A549 (cell line): ENCODE measurements at regions not wholly inside any gene's neighbourhood (a gene's known extent, or its start where the extent isn't known, plus 50 kb on each side); places are given as distances from the start of the nearest gene placed in this dataset.

Source experiments
- ATAC-seq, 2 experiments: fragments of 200-7000 bp in 1 of 2; fragments of >200 bp in 1 of 2; cut with Nextera tagmentation in 1 of 2; cut with Tn5 transposase in 1 of 2; 3 replicates each; pipeline versions ENCODE4 v1.8.0 to v1.9.1; 2018 to 2020; ENCODE audit warnings: mild to moderate bottlenecking in 1 of 2, moderate library complexity in 1 of 2
- CTCF ChIA-PET: fragments of 300-600 bp; sonication (Branson Sonifier 250); formaldehyde crosslinking; extraction: SDS; loops from one replicate; lab custom pipeline; 2021; ENCODE audit warnings: antibody characterized with exemption, inconsistent platforms; lab: Yijun Ruan, JAX
- POLR2A ChIA-PET: fragments of 350-600 bp; formaldehyde crosslinking; extraction: SDS; loops from one replicate; lab custom pipeline; 2021; ENCODE audit warnings: antibody characterized with exemption, inconsistent platforms; lab: Yijun Ruan, JAX
- DNase-seq, 2 experiments: peaks; one replicate each; pipeline versions ENCODE4 v3.0.0 to v3.0.0-alpha.2; 2011 to 2016; ENCODE audit warnings: low read depth in 1 of 2, low spot score in 1 of 2
- FAIRE-seq: peaks from 2 replicates; lab custom pipeline; 2011; peaks lifted over from hg19 to GRCh38; lab: Jason Lieb, UNC
- H3K27ac ChIP-seq, 2 experiments: fragments of >200 bp; sonication (Bioruptor Twin); formaldehyde crosslinking; 3 replicates each; pipeline ENCODE4 v1.5.1; 2016 to 2017
- H3K4me1 ChIP-seq: fragments of >200 bp; sonication (Bioruptor Twin); formaldehyde crosslinking; 3 replicates; pipeline ENCODE4 v1.6.1; 2016
- H3K4me2 ChIP-seq: fragments of >200 bp; sonication (Bioruptor Twin); formaldehyde crosslinking; 3 replicates; pipeline ENCODE4 v1.6.1; 2016
- H3K4me3 ChIP-seq: fragments of >200 bp; sonication (Bioruptor Twin); formaldehyde crosslinking; 3 replicates; pipeline ENCODE4 v1.5.1; 2016
- H3K9me3 ChIP-seq: fragments of >200 bp; sonication (Bioruptor Twin); formaldehyde crosslinking; 3 replicates; pipeline ENCODE4 v1.6.1; 2016
- BHLHE40 ChIP-seq: IDR thresholded peaks from 2 replicates; pipeline ENCODE4 v1.6.1; 2012; ENCODE audit warnings: low read depth, low read length, inconsistent platforms
- CBX2 ChIP-seq: fragments of 200-600 bp; sonication (generic); IDR thresholded peaks from 2 replicates; pipeline ENCODE4 v1.6.1; 2016; ENCODE audit warnings: low read depth, mild to moderate bottlenecking, borderline replicate concordance
- CBX8 ChIP-seq: fragments of 200-600 bp; sonication (generic); IDR thresholded peaks from 2 replicates; pipeline ENCODE4 v1.6.1; 2016
- EHF ChIP-seq: fragments of 250-450 bp; sonication (Bioruptor Pico); IDR thresholded peaks from 2 replicates; pipeline ENCODE4 v1.5.0; 2020; ENCODE audit warnings: mild to moderate bottlenecking
- ESRRA ChIP-seq: fragments of 150-350 bp; IDR thresholded peaks from 2 replicates; pipeline ENCODE4 v1.6.1; 2014; ENCODE audit warnings: mild to moderate bottlenecking, low read length, borderline replicate concordance
- HDAC2 ChIP-seq: fragments of 200-600 bp; sonication (generic); IDR thresholded peaks from 2 replicates; pipeline ENCODE4 v1.6.1; 2016
- HEYL ChIP-seq: fragments of 250-450 bp; sonication (Bioruptor Pico); IDR thresholded peaks from 2 replicates; pipeline ENCODE4 v1.8.0; 2021; ENCODE audit warnings: mild to moderate bottlenecking, moderate library complexity
- HOXA7 ChIP-seq: fragments of 250-450 bp; sonication (Bioruptor Pico); IDR thresholded peaks from 2 replicates; pipeline ENCODE4 v1.5.0; 2020; ENCODE audit warnings: mild to moderate bottlenecking, moderate library complexity
- HOXB13 ChIP-seq: fragments of 250-450 bp; sonication (Bioruptor Pico); IDR thresholded peaks from 2 replicates; pipeline ENCODE4 v1.5.0; 2020; ENCODE audit warnings: low read depth, mild to moderate bottlenecking, moderate library complexity
- JUN ChIP-seq, 2 experiments: fragments of >200 bp; sonication (Bioruptor Twin); formaldehyde crosslinking; IDR thresholded peaks; 2 replicates in 1 of 2; 3 replicates in 1 of 2; pipeline ENCODE4 v1.6.1; 2016 to 2017
- KDM5A ChIP-seq: fragments of 200-600 bp; sonication (generic); IDR thresholded peaks from 2 replicates; pipeline ENCODE4 v1.6.1; 2016; ENCODE audit warnings: antibody characterized with exemption, mild to moderate bottlenecking
- MAFK ChIP-seq: fragments of 450-650 bp; IDR thresholded peaks from 2 replicates; pipeline ENCODE4 v1.6.1; 2014; ENCODE audit not compliant: partially characterized antibody
- MAZ ChIP-seq: fragments of 150-350 bp; IDR thresholded peaks from 2 replicates; pipeline ENCODE4 v1.6.1; 2014; ENCODE audit warnings: antibody characterized with exemption, low read depth, low read length, borderline replicate concordance
- MYC ChIP-seq: IDR thresholded peaks from 2 replicates; pipeline ENCODE4 v1.6.1; 2012; ENCODE audit warnings: mild to moderate bottlenecking, inconsistent platforms, low read length, improper control_type of control experiment, borderline replicate concordance
- NPAS2 ChIP-seq: fragments of 250-450 bp; sonication (Bioruptor Pico); IDR thresholded peaks from 2 replicates; pipeline ENCODE4 v1.8.0; 2022; ENCODE audit warnings: mild to moderate bottlenecking, moderate library complexity, borderline replicate concordance
- PHF8 ChIP-seq: fragments of 200-600 bp; sonication (generic); IDR thresholded peaks from 2 replicates; pipeline ENCODE4 v1.6.1; 2016; ENCODE audit warnings: low read depth, mild to moderate bottlenecking, antibody characterized with exemption, moderate library complexity, borderline replicate concordance
- POLR2A ChIP-seq: IDR thresholded peaks from 2 replicates; pipeline ENCODE4 v1.6.1; 2012; ENCODE audit warnings: mild to moderate bottlenecking, low read length
- RCOR1 ChIP-seq: fragments of 150-350 bp; IDR thresholded peaks from 2 replicates; pipeline ENCODE4 v1.6.1; 2014; ENCODE audit warnings: antibody characterized with exemption, low read length, low read depth
- RFX5 ChIP-seq: fragments of 450-650 bp; IDR thresholded peaks from 2 replicates; pipeline ENCODE4 v1.7.1; 2014; ENCODE audit warnings: antibody characterized with exemption, mild to moderate bottlenecking, moderate library complexity
- SREBF2 ChIP-seq: fragments of 450-650 bp; IDR thresholded peaks from 2 replicates; pipeline ENCODE4 v1.6.1; 2014; ENCODE audit warnings: mild to moderate bottlenecking, moderate library complexity
- TP53 ChIP-seq: fragments of 250-450 bp; sonication (Bioruptor Pico); IDR thresholded peaks from 2 replicates; pipeline ENCODE4 v1.5.0; 2021; ENCODE audit warnings: mild to moderate bottlenecking, moderate library complexity
- ZC3H11A ChIP-seq: fragments of 450-650 bp; IDR thresholded peaks from 2 replicates; pipeline ENCODE4 v1.6.1; 2014; ENCODE audit warnings: antibody characterized with exemption, mild to moderate bottlenecking
- ZFP36 ChIP-seq: fragments of 450-650 bp; IDR thresholded peaks from 2 replicates; pipeline ENCODE4 v1.6.1; 2014; ENCODE audit warnings: borderline replicate concordance; ENCODE audit not compliant: partially characterized antibody
- ZSCAN20 ChIP-seq: fragments of 250-450 bp; sonication (Bioruptor Pico); IDR thresholded peaks from 2 replicates; pipeline ENCODE4 v1.8.0; 2022; ENCODE audit warnings: mild to moderate bottlenecking, moderate library complexity
- WGBS: methylation state at CpG from one replicate; pipeline ENCODE4 v1.1.6; 2017; ENCODE audit errors: missing lambda C conversion rate; 5-methylcytosine and 5-hydroxymethylcytosine counted together
- TF ChIP-seq, protein P1 (sequence below): fragments of >200 bp; sonication (Bioruptor Twin); formaldehyde crosslinking; IDR thresholded peaks from 3 replicates; pipeline ENCODE4 v1.5.1; 2016
- TF ChIP-seq, protein P2 (sequence below): fragments of 450-650 bp; IDR thresholded peaks from 2 replicates; pipeline ENCODE4 v1.6.1; 2014; ENCODE audit warnings: antibody characterized with exemption
- TF ChIP-seq, protein P3 (sequence below): fragments of 250-450 bp; sonication (Bioruptor Pico); IDR thresholded peaks from 2 replicates; pipeline ENCODE4 v1.5.0; 2021; ENCODE audit warnings: mild to moderate bottlenecking, moderate library complexity, borderline replicate concordance
- TF ChIP-seq, protein P4 (sequence below): IDR thresholded peaks from 2 replicates; pipeline ENCODE4 v1.6.1; 2012

DNA sequence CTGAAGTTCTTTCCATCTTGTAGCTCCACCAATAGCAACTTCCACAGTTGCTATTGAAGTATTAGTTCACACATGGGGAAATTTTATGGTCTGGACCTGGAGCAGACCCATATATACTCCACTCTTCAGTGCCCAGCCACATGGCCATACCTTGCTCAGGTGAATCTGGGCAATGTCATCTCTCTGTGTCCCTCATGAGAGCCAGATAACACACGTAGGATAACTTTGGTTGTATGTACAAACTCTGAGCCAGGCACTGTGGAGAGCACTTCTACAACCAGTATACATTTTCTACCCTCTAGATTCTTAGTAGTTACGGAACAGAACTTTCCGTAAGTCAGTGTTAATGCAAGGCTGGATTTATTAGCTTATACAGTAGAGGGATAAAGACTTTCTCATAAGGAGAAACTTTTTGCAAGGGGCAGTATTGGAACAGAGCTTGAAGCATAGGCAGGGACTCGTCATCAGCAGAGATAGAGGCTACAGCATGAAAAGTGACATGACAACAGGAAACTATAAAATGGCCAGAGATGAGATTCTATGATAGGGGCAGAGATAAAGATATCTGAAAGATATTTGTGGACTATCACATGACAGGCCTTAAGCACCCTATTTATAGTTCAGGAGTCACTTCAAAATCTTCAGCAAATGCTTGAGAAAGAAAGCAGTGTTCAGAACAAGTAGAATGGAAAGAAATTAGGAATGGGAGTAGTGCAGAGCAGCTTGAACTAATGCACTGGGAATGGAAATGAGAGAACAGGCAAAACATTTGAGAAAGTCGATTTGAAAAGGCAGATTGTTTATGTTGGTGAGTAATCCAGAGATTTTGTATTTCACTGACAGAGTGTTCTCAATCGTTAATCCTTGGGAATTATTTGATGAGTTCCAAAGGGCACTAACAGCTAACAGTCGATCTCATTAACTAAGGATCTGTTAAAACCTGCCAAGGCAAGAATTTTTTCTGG, 481.8 kb downstream of the USP25 start:
- ATAC-seq (no peak), DNase-seq (no peak), FAIRE-seq (no peak)
- Histone ChIP-seq H3K9me3 (no peaks in the 10 kb centered on the region), H3K4me3 (no peak overlapping the region), H3K4me2 (peak overlapping the region; percentile 22; the same call in 1 of the 3 replicates), H3K4me1 (peaks cover 3% of the 10 kb centered on the region; the same call in 1 of the 3 replicates), H3K27ac (no peak overlapping the region)
- ChIA-PET CTCF (no interaction called here), POLR2A (no interaction called here)
- 65% methylated on average over 7 of the region's 7 CpGs for WGBS
- TF ChIP-seq NPAS2 (CRISPR knock-in tag) (no peak), MYC (no peak), BHLHE40 (no peak), MAFK (no peak), TP53 (CRISPR knock-in tag) (no peak), MAZ (no peak), ZSCAN20 (CRISPR knock-in tag) (no peak)
- TF ChIP-seq, protein P1, sequence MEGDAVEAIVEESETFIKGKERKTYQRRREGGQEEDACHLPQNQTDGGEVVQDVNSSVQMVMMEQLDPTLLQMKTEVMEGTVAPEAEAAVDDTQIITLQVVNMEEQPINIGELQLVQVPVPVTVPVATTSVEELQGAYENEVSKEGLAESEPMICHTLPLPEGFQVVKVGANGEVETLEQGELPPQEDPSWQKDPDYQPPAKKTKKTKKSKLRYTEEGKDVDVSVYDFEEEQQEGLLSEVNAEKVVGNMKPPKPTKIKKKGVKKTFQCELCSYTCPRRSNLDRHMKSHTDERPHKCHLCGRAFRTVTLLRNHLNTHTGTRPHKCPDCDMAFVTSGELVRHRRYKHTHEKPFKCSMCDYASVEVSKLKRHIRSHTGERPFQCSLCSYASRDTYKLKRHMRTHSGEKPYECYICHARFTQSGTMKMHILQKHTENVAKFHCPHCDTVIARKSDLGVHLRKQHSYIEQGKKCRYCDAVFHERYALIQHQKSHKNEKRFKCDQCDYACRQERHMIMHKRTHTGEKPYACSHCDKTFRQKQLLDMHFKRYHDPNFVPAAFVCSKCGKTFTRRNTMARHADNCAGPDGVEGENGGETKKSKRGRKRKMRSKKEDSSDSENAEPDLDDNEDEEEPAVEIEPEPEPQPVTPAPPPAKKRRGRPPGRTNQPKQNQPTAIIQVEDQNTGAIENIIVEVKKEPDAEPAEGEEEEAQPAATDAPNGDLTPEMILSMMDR, result no peak
- TF ChIP-seq, protein P2, sequence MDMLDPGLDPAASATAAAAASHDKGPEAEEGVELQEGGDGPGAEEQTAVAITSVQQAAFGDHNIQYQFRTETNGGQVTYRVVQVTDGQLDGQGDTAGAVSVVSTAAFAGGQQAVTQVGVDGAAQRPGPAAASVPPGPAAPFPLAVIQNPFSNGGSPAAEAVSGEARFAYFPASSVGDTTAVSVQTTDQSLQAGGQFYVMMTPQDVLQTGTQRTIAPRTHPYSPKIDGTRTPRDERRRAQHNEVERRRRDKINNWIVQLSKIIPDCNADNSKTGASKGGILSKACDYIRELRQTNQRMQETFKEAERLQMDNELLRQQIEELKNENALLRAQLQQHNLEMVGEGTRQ, result no peak

DNA sequence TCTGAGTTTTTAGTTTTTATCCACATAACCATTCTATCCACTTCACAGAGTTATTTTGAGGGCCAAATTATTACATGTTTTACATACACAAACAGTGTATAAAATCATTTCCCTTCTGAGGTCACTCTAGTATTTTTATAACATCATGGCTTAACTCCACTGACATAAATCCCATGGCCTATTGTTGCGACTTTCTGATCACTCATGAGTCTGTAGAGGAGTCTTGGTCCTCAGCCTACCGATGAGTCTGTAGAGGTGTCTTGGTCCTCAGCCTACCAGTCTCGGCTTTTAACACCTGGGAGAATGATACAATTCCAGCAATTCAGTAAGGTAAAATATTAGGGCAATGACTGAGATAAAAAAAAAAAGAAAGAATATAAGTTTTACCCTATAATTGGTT, 483.7 kb downstream of the USP25 start:
- no peak overlapping the region for H3K4me3 ChIP-seq
- no peak for TF ChIP-seq KDM5A
- TF ChIP-seq, protein P3, sequence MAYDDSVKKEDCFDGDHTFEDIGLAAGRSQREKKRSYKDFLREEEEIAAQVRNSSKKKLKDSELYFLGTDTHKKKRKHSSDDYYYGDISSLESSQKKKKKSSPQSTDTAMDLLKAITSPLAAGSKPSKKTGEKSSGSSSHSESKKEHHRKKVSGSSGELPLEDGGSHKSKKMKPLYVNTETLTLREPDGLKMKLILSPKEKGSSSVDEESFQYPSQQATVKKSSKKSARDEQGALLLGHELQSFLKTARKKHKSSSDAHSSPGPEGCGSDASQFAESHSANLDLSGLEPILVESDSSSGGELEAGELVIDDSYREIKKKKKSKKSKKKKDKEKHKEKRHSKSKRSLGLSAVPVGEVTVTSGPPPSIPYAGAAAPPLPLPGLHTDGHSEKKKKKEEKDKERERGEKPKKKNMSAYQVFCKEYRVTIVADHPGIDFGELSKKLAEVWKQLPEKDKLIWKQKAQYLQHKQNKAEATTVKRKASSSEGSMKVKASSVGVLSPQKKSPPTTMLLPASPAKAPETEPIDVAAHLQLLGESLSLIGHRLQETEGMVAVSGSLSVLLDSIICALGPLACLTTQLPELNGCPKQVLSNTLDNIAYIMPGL (CRISPR knock-in tag), result no peak
- no peak for TF ChIP-seq CBX8
- TF ChIP-seq, protein P4, sequence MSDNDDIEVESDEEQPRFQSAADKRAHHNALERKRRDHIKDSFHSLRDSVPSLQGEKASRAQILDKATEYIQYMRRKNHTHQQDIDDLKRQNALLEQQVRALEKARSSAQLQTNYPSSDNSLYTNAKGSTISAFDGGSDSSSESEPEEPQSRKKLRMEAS, result no peak
- no peak for TF ChIP-seq HOXA7 (CRISPR knock-in tag)
- no peak for TF ChIP-seq HOXB13 (CRISPR knock-in tag)
- TF ChIP-seq EHF, result no peak
- no peak for TF ChIP-seq ZSCAN20 (CRISPR knock-in tag)
- no peak for TF ChIP-seq BHLHE40
- TF ChIP-seq HDAC2, result no peak
- no peak for TF ChIP-seq SREBF2
- ChIA-PET POLR2A (no interaction called here), CTCF (no interaction called here)
- ATAC-seq, result no peak
- FAIRE-seq, result no peak
- H3K9me3 ChIP-seq, result no peaks in the 10 kb centered on the region
- no peak for DNase-seq
- WGBS, result 98% methylated on average over 3 of the region's 3 CpGs
- peaks cover 3% of the 10 kb centered on the region; the same call in 1 of the 3 replicates for H3K4me1 ChIP-seq
- no peak overlapping the region for H3K4me2 ChIP-seq
- H3K27ac ChIP-seq, result no peak overlapping the region

DNA sequence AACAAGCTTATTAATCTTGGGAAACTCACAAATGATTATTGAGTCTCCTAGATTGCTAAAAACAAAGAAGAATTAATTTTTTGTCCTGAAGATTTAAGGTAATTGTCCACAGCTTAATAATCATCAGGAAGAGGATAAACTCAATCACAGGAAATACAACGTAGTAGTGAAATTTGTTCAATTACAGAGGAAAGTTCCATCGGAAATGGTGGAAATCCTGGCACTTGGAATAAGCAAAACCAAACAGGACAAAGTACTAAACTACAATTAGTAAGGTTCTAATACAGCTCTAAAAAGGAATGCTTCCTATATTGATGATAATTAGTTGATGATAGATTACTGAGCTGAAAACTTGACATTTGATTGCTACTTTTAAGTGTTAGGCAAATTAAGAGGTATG, 485.4 kb downstream of the USP25 start:
- Histone ChIP-seq H3K27ac (no peak overlapping the region), H3K9me3 (no peaks in the 10 kb centered on the region), H3K4me3 (no peak overlapping the region), H3K4me2 (no peak overlapping the region), H3K4me1 (peaks cover 3% of the 10 kb centered on the region; the same call in 1 of the 3 replicates)
- TF ChIP-seq ZFP36 (no peak), RCOR1 (no peak), PHF8 (no peak), RFX5 (no peak), POLR2A (no peak), ESRRA (no peak), ZC3H11A (no peak), JUN (IDR thresholded peaks at IDR 0.05) (no peak), HEYL (CRISPR knock-in tag) (no peak), CBX2 (no peak), SREBF2 (no peak)
- TF ChIP-seq, protein P2, result no peak
- ChIA-PET POLR2A (no interaction called here), CTCF (no interaction called here)
- no peak for ATAC-seq
- 96% methylated on average over 2 of the region's 2 CpGs for WGBS
- DNase-seq, result no peak
- no peak for FAIRE-seq
